Activated CD8-positive, alpha-beta T cell treated with anti-CD3 and anti-CD28 coated beads for 36 hours (primary cell): ENCODE measurements at regions not wholly inside any gene's neighbourhood (a gene's known extent, or its start where the extent isn't known, plus 50 kb on each side); places are given as distances from the start of the nearest gene placed in this dataset.

Experiments used
- ATAC-seq: fragments of 200-7000 bp; cut with Tn5 transposase; one replicate; pipeline ENCODE4 v1.10.0; 2021; ENCODE audit warnings: mild to moderate bottlenecking, moderate library complexity
- CTCF ChIA-PET: fragments of 350-600 bp; sonication (Branson Sonifier 250); formaldehyde crosslinking; loops from one replicate; lab custom pipeline; 2021; ENCODE audit warnings: antibody characterized with exemption; lab: Charles Lee
- POLR2A ChIA-PET: fragments of 350-600 bp; sonication (Branson Sonifier 250); formaldehyde crosslinking; loops from one replicate; lab custom pipeline; 2021; ENCODE audit warnings: antibody characterized with exemption; lab: Charles Lee
- DNase-seq: peaks from one replicate; pipeline ENCODE4 v3.0.0-alpha.2; 2020
- H3K27ac Mint-ChIP-seq: one replicate; pipeline ENCODE4 v1.8.0; 2021; ENCODE audit warnings: mild to moderate bottlenecking, mixed read lengths
- H3K27me3 Mint-ChIP-seq: one replicate; pipeline ENCODE4 v1.8.0; 2021; ENCODE audit warnings: mixed read lengths
- H3K36me3 Mint-ChIP-seq: one replicate; pipeline ENCODE4 v1.8.0; 2021; ENCODE audit warnings: low read depth, mixed read lengths
- H3K4me1 Mint-ChIP-seq: one replicate; pipeline ENCODE4 v1.8.0; 2021; ENCODE audit warnings: low read depth, mixed read lengths
- H3K4me3 Mint-ChIP-seq: one replicate; pipeline ENCODE4 v1.8.0; 2021; ENCODE audit warnings: mild to moderate bottlenecking, moderate library complexity, mixed read lengths
- H3K9me3 Mint-ChIP-seq: one replicate; pipeline ENCODE4 v1.8.0; 2021; ENCODE audit warnings: mixed read lengths
- intact Hi-C: fragments of 100-400 bp; cut with micrococcal nuclease; formaldehyde crosslinking; loops from one replicate; pipeline ENCODE4 v1.10.0; 2022
- TF ChIP-seq, protein P1 (sequence below): fragments of 200-600 bp; IDR thresholded peaks from one replicate; pipeline ENCODE4 v1.8.0; 2022; ENCODE audit warnings: antibody characterized with exemption, mild to moderate bottlenecking

DNA sequence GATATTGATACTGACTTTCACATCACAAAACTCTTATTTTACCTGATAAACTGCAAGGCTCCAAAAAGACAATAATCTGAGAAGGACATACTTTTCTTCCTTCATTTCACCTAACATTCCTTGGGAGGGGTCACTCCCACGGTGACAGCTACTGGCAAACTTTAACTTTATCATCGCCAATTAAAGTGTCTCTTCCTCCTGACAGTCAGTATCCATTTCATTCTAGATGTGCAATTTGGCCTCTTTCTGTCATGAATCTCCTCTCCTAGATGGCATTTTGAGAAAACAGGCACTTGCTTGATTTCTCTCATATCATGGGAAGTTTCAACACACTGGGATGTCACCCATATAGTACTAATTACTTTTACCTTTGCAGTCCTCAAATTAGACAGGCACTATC is 413.5 kb upstream of the CCNG1 start:
- Mint-ChIP-seq H3K27me3 (no peaks in the 10 kb centered on the region), H3K36me3 (no peaks in the 10 kb centered on the region), H3K4me1 (no peaks in the 10 kb centered on the region), H3K9me3 (peaks cover 4% of the 10 kb centered on the region), H3K27ac (no peak overlapping the region), H3K4me3 (no peak overlapping the region)
- intact Hi-C loops, result no loop called here
- no peak for ATAC-seq
- POLR2A ChIA-PET, result no interaction called here
- CTCF ChIA-PET, result no interaction called here
- DNase-seq, result no peak
- TF ChIP-seq, protein P1, sequence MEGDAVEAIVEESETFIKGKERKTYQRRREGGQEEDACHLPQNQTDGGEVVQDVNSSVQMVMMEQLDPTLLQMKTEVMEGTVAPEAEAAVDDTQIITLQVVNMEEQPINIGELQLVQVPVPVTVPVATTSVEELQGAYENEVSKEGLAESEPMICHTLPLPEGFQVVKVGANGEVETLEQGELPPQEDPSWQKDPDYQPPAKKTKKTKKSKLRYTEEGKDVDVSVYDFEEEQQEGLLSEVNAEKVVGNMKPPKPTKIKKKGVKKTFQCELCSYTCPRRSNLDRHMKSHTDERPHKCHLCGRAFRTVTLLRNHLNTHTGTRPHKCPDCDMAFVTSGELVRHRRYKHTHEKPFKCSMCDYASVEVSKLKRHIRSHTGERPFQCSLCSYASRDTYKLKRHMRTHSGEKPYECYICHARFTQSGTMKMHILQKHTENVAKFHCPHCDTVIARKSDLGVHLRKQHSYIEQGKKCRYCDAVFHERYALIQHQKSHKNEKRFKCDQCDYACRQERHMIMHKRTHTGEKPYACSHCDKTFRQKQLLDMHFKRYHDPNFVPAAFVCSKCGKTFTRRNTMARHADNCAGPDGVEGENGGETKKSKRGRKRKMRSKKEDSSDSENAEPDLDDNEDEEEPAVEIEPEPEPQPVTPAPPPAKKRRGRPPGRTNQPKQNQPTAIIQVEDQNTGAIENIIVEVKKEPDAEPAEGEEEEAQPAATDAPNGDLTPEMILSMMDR, result no peak

DNA sequence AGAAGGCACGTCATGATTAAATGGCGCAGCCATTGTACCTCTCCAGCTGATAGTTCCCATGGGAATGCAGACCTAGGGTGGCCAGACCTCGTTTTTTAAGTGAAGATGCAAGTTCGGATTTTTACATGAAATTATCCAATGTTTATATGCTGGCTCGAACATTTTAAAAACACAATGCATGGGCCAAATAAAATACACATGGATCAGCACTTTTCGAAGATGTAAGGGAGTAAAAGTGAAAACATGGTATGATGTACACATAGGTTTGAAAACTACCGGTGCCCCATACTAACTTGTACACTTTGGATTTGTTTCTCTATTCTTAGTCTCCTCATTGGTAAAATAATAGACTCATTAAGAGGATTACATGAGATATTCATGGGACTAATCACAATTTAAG is 412.5 kb upstream of the CCNG1 start:
- ATAC-seq, result no peak
- no peak for DNase-seq
- H3K36me3 Mint-ChIP-seq, result no peaks in the 10 kb centered on the region
- H3K9me3 Mint-ChIP-seq, result peaks cover 4% of the 10 kb centered on the region
- CTCF ChIA-PET, result no interaction called here
- H3K4me1 Mint-ChIP-seq, result no peaks in the 10 kb centered on the region
- no peak overlapping the region for H3K27ac Mint-ChIP-seq
- intact Hi-C loops, result no loop called here
- no peaks in the 10 kb centered on the region for H3K27me3 Mint-ChIP-seq
- POLR2A ChIA-PET, result no interaction called here
- no peak overlapping the region for H3K4me3 Mint-ChIP-seq
- TF ChIP-seq, protein P1, result no peak

DNA sequence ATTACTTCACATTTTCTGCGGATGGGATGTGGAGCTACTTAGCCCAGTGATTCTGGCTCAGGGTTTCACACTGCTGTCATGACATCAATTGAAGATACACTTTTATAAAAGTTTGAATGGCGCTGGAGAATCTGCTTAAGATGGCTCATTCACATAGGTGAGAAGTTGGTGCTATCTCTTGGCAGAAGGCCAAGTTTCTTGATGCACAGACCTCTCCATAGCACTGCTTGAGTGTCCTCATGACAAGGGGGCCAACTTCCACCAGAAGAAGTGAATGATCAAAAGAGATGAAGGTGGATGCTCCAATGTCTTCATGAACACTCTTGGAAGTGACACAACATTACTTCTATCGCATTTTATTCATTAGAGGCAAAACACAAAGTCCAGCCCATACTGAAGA is 403.7 kb upstream of the CCNG1 start:
- peaks cover 2% of the 10 kb centered on the region for H3K9me3 Mint-ChIP-seq

DNA sequence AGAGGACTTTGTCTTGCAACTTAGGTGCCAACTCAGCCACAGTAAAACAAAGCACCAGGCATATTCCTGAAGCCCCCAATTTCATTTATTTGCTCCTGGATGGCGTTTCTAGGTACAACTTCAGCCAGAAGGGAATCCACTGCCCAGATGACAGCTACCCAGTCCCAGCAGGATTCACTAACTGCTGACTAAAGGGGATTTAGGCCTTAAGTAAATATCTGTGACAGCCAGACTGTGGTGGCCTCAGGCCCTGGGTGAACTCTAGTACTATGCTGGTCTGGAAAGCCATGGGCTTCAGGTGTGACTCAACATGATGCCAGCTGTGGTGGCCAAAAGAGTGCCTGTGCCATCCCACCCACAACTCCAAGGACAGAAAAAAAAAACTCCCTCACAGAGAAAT is 396.1 kb upstream of the CCNG1 start:
- H3K27me3 Mint-ChIP-seq, result no peaks in the 10 kb centered on the region
- CTCF ChIA-PET, result no interaction called here
- ATAC-seq, result no peak

More for the DNA sequence above, 403.7 kb upstream of the CCNG1 start:
- ChIA-PET CTCF (no interaction called here), POLR2A (no interaction called here)
- no peaks in the 10 kb centered on the region for H3K4me1 Mint-ChIP-seq
- H3K36me3 Mint-ChIP-seq, result no peaks in the 10 kb centered on the region
- no peak overlapping the region for H3K4me3 Mint-ChIP-seq
- DNase-seq, result no peak
- intact Hi-C loops, result no loop called here
- no peak for ATAC-seq
- H3K27me3 Mint-ChIP-seq, result no peaks in the 10 kb centered on the region
- H3K27ac Mint-ChIP-seq, result no peak overlapping the region
- TF ChIP-seq, protein P1, result no peak

DNA sequence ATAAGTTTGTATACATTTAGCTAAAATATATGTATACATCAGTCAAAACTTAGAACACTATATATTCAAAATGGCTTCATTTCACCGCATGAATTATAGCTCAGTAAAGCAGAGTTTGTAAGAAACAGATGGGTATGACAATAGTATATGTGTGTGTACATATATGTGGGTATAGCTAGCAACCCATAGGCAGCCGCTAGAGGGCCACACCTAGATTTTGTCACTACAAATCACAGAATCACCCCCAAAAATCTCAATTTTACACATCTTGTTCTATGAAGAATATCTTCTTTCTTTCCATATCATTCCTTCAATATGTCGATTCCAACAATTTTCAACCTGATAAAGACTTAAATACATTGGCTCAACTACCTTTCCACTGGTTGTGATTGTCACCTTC is 357.8 kb upstream of the CCNG1 start:
- DNase-seq (peak; percentile 14), ATAC-seq (no peak)
- intact Hi-C loops, result no loop called here
- H3K4me3 Mint-ChIP-seq, result no peak overlapping the region
- H3K36me3 Mint-ChIP-seq, result no peaks in the 10 kb centered on the region
- H3K27ac Mint-ChIP-seq, result no peak overlapping the region
- H3K4me1 Mint-ChIP-seq, result no peaks in the 10 kb centered on the region
- ChIA-PET CTCF (interaction anchor here (1.3 kb wide), 1 partner anchor 268 kb away, joined by 6 read pairs; no protein-coding TSS in a partner anchor), POLR2A (no interaction called here)
- peaks cover 15% of the 10 kb centered on the region for H3K9me3 Mint-ChIP-seq
- TF ChIP-seq, protein P1, result no peak
- H3K27me3 Mint-ChIP-seq, result no peaks in the 10 kb centered on the region

More for the DNA sequence above, 396.1 kb upstream of the CCNG1 start:
- Mint-ChIP-seq H3K4me1 (no peaks in the 10 kb centered on the region), H3K36me3 (no peaks in the 10 kb centered on the region), H3K4me3 (no peak overlapping the region), H3K9me3 (peaks cover 9% of the 10 kb centered on the region), H3K27ac (no peak overlapping the region)
- POLR2A ChIA-PET, result no interaction called here
- intact Hi-C loops, result no loop called here
- DNase-seq, result no peak
- TF ChIP-seq, protein P1, result no peak
